Keratinocyte (primary cell): ENCODE measurements at regions not wholly inside any gene's neighbourhood (a gene's known extent, or its start where the extent isn't known, plus 50 kb on each side); places are given as distances from the start of the nearest gene placed in this dataset.

ENCODE experiments used
- CTCF ChIP-seq, 3 experiments: IDR thresholded peaks in 1 of 3; conservative IDR thresholded peaks in 1 of 3; optimal IDR thresholded peaks in 1 of 3; 2 replicates in 2 of 3; 3 replicates in 1 of 3; pipeline versions ENCODE3 to v1.5.1; 2011; ENCODE audit warnings: low read length in 3 of 3, mild to moderate bottlenecking in 3 of 3, moderate library complexity in 2 of 3, control low read depth in 1 of 3, inconsistent platforms in 1 of 3; ENCODE audit not compliant: insufficient read depth in 2 of 3; ENCODE audit errors: extremely low read depth in 1 of 3
- EZH2 ChIP-seq: IDR thresholded peaks from one replicate; pipeline ENCODE4 v1.6.1; 2012; ENCODE audit warnings: inconsistent platforms, mild to moderate bottlenecking, low read length, moderate library complexity

- TF ChIP-seq CTCF (optimal IDR thresholded peaks at IDR 0.05 in 1 of 3, IDR thresholded peaks at IDR 0.05 in 1 of 3, conservative IDR thresholded peaks at IDR 0.05 in 1 of 3; ENCODE audit: extremely low read depth in 1 of 3, insufficient read depth in 2 of 3, low read length in 3 of 3) (no peak), EZH2 (no peak)
Measured at GRCh38 chr2:47696478-47696831, 86.5 kb upstream of the MSH6 start.
